GM13977 (cell line): ENCODE measurements at regions not wholly inside any gene's neighbourhood (a gene's known extent, or its start where the extent isn't known, plus 50 kb on each side); places are given as distances from the start of the nearest gene placed in this dataset.

Source experiments
- DNase-seq: peaks from one replicate; pipeline ENCODE4 v3.0.0; 2012; ENCODE audit warnings: low spot score
- CTCF ChIP-seq: IDR thresholded peaks from 2 replicates; pipeline ENCODE4 v1.5.1; 2012; ENCODE audit warnings: mild to moderate bottlenecking, control low read depth; ENCODE audit not compliant: insufficient read depth; ENCODE audit errors: extremely low read depth, missing control alignments
- in situ Hi-C: fragments of 300-500 bp; cut with MboI; formaldehyde crosslinking; loops from one replicate; pipeline ENCODE4 v1.12.0; 2022; ENCODE audit warnings: low sequenced_read_pairs, low pct_unique_long_range_greater_than_20kb, mixed read lengths, inconsistent platforms; ENCODE audit not compliant: unreplicated experiment

- no peak for DNase-seq
- in situ Hi-C loops, result no loop called here
- TF ChIP-seq CTCF, result no peak
Measured at GRCh38 chr3:166759736-166760513, 620.2 kb downstream of the ZBBX start.

GRCh38 chr3:166752214-166752613, 627.9 kb downstream of the ZBBX start:
- no peak for DNase-seq
- in situ Hi-C loops, result no loop called here

GRCh38 chr3:166743481-166744134, 636.5 kb downstream of the ZBBX start:
- TF ChIP-seq CTCF, result no peak
- DNase-seq, result no peak
- in situ Hi-C loops, result no loop called here

More at GRCh38 chr3:166752214-166752613, 627.9 kb downstream of the ZBBX start:
- no peak for TF ChIP-seq CTCF

- no peak for DNase-seq
- no peak for TF ChIP-seq CTCF
- in situ Hi-C loops, result no loop called here
Measured at GRCh38 chr3:166734734-166735133, 645.4 kb downstream of the ZBBX start.

- in situ Hi-C loops, result no loop called here
- no peak for TF ChIP-seq CTCF
- DNase-seq, result no peak
Measured at GRCh38 chr3:166731701-166732100, 648.4 kb downstream of the ZBBX start.

DNA sequence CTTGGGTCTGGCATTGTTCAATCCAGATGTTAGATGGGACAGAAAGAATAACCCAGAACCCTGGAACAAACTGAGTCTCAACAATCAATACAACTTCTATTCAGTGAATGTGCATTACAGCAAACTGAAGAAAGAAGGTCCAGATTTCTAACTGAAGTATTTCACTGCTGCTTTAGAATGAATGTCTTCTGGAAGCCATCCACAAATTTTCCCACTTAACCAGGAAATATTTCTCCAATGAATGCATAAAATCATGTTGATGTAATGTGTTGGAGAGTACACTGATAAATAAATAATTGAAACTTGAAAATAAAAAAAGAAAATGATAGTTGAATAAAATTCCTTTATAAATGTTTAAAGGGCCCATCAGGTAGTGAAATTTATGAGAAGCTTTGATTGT, 658.6 kb downstream of the ZBBX start:
- in situ Hi-C loops, result no loop called here
- TF ChIP-seq CTCF, result no peak
- no peak for DNase-seq
